HTR-8/SVneo (cell line): ENCODE measurements at regions not wholly inside any gene's neighbourhood (a gene's known extent, or its start where the extent isn't known, plus 50 kb on each side); places are given as distances from the start of the nearest gene placed in this dataset.

ENCODE experiments used
- DNase-seq: peaks from one replicate; pipeline ENCODE4 v3.0.0; 2011; ENCODE audit warnings: low spot score, mixed read lengths; ENCODE audit not compliant: insufficient read length
- FAIRE-seq: peaks from 2 replicates; lab custom pipeline; 2011; peaks lifted over from hg19 to GRCh38; lab: Jason Lieb, UNC

DNA sequence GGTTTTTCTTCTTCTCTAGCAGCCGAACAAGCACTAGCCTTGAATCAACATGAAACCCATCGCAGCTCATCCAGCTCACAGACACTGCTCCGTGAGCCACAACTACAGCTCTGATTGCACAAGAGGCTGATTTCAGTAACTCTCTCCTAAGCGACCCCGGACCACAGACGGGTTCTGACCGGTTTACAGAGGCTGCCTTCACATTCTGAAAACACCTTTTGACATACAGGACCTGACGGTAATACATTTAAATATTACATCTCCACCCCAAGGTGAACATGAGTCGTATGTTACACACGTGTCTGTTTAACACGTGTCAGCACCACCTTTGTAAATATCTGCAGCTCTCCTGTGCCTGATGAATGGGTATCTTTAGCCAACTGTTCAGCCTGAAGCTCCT is 120.7 kb downstream of the TMEM18 start:
- DNase-seq (no peak), FAIRE-seq (no peak)

DNA sequence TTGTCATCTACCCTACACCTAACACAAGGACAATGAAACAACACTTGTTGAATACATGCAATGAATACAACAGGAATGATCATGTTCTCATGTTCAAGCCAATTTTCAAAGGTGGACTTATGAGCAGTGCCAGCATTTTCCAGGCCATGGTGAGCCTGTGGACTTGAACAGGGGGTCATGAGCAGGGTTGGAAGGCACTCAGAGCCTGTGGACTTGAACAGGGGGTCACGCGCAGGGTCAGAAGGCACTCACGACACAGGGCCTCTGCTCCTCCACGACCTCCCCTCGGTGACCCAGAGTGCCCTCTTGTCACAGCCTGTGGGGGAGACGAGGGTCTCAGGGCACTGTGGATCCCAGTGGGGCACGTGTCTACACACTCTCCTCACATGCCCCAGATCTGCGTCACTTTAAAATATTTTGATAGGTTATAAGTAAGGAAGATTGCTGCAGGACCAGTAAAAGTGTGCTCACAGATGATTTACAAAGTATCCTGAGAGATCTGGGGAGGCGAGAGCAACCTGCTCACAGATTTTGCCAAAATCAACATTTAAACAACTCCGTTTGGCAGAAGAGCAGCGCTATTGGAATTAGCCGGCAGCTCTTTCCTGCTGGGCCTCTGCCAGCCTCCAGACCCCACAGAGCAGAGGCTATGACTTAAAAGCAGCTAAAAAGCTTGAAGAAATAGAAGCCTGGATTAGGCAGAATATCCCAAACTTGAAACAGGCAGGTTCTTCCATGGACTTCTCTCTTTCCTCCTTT is 121.9 kb downstream of the TMEM18 start:
- FAIRE-seq (peak; percentile 49), DNase-seq (no peak)

DNA sequence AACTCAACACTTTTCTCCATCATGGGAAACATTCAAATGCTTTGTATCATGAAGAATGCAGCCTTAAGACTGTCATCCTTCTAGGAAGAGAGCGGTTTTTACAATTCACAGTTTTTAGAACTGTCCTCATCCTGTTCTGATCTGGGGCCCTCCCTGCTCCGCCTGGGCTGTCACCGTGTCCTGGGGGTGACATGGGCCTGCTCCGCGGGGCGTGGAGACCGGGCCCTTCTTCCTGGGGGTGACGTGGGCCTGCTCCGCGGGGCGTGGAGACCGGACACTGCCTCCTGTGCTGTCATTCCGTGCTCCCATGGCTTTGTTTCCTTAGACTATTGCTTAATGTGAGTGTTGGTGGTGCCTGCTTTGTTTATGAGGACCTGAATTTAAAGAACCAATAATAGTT is 122.8 kb downstream of the TMEM18 start:
- no peak for DNase-seq
- FAIRE-seq: no peak

DNA sequence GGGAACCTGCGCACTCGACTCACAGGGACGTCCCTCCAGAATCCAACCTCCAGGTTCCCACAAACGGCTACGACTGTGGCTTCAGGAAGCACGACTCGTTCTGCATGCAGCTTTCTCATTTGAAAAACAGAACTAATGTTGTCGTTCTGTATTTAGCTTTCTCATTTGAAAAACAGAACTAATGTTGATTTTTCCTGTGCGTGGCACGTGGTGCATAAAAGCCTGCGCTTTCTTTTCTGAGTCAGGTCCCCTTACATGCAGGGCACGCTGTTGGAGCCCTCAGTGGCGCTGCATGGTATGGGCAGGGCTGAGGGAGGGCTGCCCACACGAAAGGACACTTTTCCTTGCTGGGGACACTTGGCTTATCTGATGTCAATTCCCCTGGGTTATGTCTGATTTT is 124.3 kb downstream of the TMEM18 start:
- FAIRE-seq (no peak), DNase-seq (no peak)

DNA sequence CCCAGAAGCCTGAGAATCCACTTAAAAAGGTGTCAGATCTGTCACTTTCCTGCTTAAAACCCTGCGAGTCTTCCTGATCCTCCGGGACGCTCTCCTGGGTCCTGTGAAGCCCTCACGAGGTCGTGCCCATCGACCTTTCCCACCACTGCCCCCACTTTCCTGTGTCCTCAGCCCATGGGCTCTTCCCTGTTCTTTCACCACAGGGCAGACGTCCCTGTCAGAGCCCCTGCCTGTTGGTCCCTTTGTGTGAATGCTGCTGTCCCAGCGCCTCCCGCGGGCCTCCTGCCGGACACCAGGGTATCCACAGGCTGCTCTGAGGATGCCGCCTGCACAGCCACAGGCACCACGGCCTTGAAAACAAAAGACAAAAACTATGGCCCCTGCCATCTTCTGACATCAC is 125.6 kb downstream of the TMEM18 start:
- no peak for FAIRE-seq

DNA sequence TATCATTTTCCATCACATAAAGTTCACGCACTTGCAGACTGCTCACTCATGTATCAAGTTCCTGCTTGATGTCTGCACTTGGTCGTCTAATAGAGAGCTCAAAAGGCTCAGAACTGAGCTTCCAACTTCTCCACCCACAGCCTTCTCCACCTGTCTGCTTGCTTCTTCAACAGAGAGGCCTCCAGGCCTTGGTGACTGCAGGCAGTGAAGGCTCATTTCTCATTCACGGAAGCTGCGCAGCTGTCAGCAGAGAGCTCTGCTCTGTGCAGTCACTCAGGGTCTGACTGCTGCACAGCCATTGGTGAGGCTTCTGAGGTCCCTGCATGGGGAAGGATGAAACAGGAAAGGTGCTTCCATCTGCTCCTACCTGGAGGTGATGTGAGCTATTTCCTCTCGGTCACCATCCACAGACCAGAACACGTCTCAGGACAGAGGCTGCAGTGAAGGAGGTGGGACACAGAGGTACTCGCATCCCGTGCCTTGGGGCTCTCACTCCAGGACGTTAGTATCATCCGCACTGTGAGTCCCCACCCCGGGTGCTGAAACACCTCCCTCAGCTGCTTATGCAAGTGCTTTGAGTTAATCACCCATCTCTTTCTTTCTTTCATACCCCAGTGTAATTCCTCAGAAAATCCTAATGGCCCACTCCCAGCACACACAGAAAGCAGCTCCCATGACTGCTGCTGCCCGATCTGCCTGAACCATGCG is 126.2 kb downstream of the TMEM18 start:
- DNase-seq: no peak
- FAIRE-seq: peak; percentile 23

More for the DNA sequence above, 125.6 kb downstream of the TMEM18 start:
- DNase-seq: no peak

DNA sequence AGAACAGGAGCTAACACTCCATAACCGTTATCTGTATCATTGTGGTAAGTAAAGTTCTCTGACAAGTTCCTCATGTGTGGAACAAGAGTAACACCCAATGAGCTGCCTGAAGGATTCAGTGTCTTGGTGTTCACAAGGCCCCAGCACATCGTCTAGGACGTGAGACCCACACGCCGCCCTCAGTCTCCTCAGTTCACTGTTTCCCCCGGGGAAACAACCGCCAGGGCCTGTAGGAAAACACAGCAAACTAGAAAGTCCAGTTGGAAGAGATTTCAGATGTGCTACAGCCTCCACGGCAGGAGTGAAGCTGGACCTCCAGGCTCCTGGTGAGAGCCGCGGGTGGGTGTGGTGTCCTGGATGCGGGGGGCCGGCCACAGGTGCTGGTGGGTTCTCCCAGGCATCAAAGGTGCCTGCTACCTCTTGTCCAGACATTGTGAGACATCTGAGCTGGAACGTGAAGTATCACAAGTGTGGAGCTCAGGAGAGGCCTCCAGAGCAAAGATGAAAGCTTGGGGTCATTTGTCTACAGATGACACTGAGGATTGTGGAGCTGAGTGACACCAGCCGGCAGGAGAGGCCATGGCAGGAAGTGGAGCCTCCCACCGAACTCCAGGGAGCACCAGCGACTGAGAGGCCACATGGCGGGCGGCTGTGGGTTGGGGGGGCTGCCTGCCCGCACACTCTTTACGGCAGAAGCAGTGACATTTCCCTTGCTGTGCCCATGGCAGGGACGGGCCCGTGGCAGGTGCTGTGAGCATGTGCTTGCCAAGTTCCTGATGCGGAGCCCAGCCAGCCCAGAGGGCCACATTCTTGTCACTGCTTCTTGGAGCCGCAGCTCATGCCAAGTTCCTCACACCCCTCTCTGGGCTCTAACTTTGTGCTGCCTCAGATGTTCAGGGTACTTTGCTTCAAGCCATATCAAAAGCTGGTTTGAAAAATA is 131.2 kb downstream of the TMEM18 start:
- no peak for FAIRE-seq
- DNase-seq: no peak

DNA sequence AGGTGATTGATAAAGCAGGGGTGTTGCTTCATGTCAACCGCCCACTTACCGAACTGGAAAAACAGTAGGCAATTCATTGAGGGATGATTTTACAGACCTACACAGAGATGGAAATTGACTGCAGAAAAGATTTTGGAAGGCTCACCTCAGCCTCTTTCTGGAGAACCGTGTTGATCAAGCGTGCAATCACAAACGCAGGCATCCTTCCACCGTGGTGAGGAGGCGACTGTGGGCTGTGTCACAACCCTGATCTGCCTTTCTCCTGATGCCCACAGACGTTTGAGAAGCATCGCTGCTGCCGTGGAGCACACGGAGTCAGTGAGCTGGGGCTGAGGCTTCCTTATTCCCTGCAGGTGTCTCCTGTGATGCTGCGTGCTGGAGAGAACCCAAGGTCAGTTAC is 132.0 kb downstream of the TMEM18 start:
- no peak for FAIRE-seq

DNA sequence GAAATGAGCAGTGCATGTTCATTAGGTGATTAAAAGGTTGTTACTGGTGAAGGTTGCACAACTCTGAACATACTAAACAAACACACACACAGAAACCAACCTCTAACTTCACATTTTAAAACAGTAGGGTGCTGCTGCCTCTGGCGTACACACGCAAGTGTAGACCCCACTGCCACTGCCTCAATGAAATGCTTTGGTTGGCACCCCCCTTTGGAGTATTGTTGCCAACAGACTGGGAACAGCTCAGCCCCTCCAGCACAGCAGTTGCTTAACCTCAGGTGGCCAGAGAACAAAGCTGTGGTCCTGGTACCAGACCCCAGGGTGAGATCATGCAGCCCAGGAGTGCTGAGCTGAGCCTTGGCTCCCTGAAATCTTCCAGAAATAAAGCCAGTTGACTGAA is 138.6 kb downstream of the TMEM18 start:
- DNase-seq: no peak
- peak; percentile 52 for FAIRE-seq

More for the DNA sequence above, 132.0 kb downstream of the TMEM18 start:
- DNase-seq: no peak

DNA sequence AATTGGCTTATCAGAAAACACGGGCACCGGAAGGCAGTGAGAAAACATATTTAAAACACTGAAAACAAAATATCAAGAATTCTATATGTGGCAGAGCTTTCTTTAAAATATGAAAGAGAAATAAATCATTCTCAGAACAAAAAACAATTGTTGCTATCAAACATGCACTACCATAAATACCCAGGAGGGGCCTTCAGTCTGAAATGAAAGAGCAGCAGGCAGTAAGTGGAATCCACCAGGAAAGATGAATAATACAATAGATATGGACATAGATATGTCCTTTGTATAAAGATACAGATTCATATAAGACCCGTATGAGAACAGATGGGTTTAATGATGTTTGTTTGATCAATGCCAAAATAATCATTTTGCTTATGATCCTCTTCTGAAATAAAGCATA is 142.0 kb downstream of the TMEM18 start:
- FAIRE-seq: no peak
- no peak for DNase-seq

DNA sequence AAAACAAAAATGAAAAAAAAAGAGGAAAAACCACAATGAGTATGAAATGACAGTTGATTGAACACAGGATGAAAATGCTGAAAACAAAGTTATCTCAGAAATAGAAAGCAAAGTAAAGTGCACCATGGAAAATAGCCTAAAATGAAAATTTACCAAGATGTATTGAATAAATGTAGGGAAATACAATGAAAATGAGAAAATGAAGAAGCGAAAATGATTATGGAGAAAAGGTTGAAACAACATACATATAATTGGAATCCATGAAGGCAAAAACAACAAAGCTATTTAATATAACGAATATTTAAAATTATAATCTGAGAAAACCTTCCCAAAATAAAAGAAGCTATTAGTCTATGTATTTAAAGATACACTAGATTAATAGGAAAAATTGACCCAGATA is 147.4 kb downstream of the TMEM18 start:
- FAIRE-seq (no peak), DNase-seq (no peak)

DNA sequence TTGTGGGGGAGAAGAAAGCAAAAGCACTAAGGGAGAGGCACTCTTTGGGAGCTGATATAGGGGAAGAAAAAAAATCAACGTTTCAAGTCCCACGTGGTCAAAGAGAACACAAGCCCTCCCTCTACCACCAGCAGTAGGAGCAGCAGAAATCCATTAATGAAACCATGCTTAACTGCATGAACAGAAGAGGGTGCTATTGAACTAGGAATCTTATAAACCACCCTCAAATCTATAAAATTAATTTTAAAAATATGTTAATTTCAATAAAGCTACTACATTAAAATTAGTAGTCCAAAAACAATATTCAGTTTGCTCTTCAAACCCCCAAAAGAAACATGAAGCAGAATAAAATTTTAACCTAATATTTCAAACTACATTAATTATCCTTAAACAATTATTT is 147.8 kb downstream of the TMEM18 start:
- no peak for FAIRE-seq
- DNase-seq: peak; percentile 36

DNA sequence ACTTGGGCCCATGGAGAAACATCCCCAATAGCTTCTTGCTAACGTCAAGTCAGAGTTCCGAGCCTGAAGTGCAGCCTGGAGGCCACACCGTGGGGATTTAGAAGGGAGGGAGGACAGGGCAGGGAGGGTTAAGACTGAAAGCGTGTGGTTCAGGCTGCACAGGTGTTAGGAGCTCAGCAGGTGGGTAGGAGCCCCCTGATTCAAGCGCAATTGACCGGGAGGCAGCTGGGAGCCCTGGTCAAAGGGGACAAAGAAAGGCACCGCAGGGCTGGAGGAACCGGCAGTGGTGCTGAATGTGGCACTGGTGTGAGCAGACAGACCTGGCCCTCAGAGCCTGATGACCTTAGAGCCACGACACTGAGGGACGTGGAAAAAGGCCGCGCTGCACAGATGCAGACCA is 149.6 kb downstream of the TMEM18 start:
- DNase-seq (no peak), FAIRE-seq (no peak)

DNA sequence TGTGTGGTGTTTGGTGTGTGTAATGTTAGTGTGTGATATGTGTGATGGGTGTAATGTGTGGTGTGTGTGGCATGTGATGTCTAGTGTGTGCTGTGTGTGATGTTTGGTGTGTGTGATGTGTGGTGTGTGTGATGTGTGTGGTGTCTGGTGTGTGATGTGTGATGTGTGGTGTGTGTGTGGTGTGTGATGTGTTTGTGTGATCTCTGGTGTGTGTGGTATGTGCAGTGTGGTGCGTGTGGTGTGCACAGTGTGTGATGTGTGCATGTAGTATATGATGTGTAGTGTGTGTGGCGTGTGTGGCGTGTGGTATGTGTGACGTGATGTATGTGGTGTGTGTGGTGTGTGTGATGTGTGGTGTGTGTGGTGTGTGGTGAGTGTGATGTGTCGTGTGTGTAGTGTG is 150.3 kb downstream of the TMEM18 start:
- FAIRE-seq: peak; percentile 100

DNA sequence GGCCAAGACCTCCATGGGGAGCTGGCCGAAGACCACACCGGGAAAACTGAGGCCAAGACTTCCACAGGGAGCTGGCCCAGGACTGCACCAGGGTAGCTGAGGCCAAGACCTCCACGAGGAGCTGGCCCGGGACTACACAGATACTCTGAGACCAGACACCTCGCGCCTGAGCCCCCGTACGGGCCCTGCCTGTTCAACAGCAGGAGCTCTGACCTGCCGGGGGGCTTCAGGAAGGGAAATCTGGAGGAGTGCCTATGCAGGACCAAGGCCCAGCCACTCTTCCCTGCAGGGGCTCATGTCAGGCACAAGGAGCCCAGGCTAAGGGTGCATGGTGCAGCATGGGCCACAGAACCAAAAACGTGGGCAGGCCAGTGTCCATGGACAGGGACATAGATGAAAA is 151.6 kb downstream of the TMEM18 start:
- FAIRE-seq: no peak
- DNase-seq: no peak

More for the DNA sequence above, 150.3 kb downstream of the TMEM18 start:
- DNase-seq: no peak

DNA sequence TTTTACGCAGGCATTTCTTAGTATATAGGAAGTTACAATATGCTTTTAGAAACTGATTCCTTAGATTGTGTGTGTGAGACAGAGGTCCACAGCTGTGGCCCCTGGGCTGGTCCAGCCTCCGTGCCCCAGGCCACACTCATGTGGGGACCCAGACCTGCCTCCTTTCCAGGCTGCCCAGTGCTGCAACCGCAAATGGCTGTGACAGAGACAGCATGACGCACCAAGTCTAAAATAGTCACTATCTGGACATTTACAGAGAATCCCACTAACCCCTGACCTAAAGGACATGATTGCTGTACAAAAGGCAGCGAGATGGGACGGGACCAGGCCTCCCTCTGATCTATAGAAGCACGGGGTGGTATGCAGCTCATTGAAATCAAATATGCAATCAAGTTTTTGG is 152.2 kb downstream of the TMEM18 start:
- no peak for DNase-seq
- FAIRE-seq: no peak

DNA sequence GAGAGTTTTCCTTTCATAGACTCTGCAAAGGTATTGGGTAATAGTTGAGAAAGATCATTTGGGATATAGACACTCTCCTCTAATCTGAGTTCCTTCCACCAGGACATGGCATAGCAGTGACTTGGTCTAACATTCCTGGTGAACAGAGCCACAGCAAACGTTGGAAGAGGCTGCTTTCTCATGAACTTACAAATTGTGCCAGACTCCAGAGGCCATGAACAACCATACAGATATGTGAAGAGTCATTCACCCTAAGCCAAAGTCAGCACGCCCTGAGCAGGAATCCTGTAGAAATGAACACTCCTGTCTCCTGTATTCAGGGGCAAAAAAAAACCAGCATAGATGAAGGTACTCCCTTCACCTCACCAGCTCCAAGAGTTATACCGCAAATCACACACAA is 152.8 kb downstream of the TMEM18 start:
- no peak for DNase-seq
- FAIRE-seq: peak; percentile 48

DNA sequence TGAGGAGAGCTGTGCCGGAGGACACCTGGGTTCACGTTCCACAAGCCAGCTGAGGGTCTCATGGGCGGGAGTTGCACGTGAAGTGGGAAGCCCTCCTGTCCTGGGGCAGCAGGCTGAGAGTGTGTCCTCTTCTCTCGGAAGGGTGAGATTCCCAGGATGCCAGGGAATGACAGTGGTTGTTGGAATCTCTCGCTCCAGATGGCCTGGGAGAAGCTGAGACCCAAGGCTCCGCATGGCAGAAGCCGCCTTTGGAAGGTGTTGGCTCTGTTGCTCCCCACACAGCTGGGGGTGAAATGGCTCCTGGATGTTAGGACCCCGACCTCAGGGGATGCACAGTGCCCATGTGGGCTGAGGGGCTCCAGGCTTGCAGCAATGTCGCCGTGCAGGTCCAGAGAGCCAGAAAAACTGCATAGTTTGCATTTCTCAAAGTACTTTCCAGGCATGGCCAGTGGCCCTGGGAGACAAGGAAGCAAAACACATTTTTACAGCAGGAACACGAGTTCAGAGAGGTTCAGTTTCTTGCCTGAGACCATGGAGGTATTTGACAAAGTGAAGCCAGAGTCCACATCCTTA is 153.4 kb downstream of the TMEM18 start:
- FAIRE-seq (no peak), DNase-seq (no peak)

DNA sequence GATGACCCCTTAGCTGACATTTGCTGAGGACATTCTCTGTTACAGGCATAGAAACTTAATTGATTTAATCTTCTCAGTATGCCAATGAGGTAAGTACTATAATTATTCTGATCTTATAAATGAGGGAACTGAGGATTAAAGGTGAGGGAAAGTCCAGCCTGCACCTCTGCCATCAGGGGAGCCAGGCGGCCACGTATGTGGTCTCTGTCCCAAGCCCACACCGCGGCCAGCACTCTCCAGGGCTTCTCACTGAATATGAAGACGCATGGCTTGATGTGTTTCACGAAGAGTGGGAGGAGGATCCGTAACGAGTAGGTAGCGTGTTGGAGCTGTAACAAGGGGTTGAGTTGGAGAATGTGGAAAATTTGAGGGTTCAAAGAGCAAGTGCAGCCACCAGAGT is 154.4 kb downstream of the TMEM18 start:
- FAIRE-seq: no peak

DNA sequence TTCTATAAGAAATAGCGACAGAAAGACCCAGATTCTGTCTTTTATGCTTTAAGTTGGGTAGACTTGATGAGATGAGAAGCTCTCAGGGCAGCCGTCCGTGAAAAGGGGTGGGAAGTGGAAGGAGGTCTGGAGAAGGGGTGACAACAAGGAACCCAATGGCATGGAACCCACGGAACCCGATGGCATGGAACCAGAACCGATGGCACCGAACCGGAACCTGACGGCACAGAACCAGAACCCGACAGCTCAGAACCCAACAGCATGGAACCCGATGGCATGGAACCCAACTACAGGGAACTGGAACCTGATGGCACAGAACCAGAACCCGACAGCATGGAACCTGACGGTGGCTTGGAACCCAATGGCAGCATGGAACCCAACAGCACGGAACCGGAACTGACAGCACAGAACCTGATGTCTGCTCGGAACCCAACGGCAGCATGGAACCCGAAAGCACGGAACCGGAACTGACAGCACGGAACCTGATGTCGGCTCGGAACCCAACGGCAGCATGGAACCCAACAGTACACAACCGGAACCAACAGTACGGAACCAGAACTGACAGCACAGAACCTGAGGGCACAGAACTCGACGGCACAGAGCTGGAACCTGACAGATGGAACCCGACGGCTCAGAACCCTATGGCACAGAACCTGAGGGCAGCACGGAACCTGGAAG is 155.2 kb downstream of the TMEM18 start:
- no peak for FAIRE-seq

More for the DNA sequence above, 154.4 kb downstream of the TMEM18 start:
- no peak for DNase-seq

More for the DNA sequence above, 155.2 kb downstream of the TMEM18 start:
- no peak for DNase-seq
